HCT116 (cell line): ENCODE measurements at regions not wholly inside any gene's neighbourhood (a gene's known extent, or its start where the extent isn't known, plus 50 kb on each side); places are given as distances from the start of the nearest gene placed in this dataset.

Experiments used
- ATAC-seq: fragments of 200-7000 bp; cut with Tn5 transposase; 2 replicates; pipeline ENCODE4 v1.9.1; 2020; ENCODE audit warnings: mild to moderate bottlenecking, moderate library complexity
- BruUV-seq: library from RNA; stranded (reverse); fragments of 400-500 nt; replicated peaks from 2 replicates; lab custom pipeline; 2021; lab: Mats Ljungman, UMichigan
- CTCF ChIA-PET: fragments of 300-600 bp; sonication (Branson Sonifier 250); formaldehyde crosslinking; loops from one replicate; lab custom pipeline; 2021; ENCODE audit warnings: antibody characterized with exemption; lab: Charles Lee
- POLR2A ChIA-PET: fragments of 300-600, 350-600 bp; sonication (Branson Sonifier 250); formaldehyde crosslinking; loops from one replicate; lab custom pipeline; 2021; ENCODE audit warnings: antibody characterized with exemption; lab: Charles Lee
- RAD21 ChIA-PET, 2 experiments: fragments of 300-600 bp; sonication (Branson Sonifier 250); formaldehyde crosslinking; loops; one replicate each; lab custom pipeline; 2023; ENCODE audit warnings: low total read pairs in 2 of 2; ENCODE audit not compliant: uncharacterized antibody in 2 of 2, unreplicated experiment in 2 of 2, low non-redundant PET in 1 of 2; lab: Charles Lee
- DNase-seq: peaks from one replicate; pipeline ENCODE4 v3.0.0-alpha.2; 2010; ENCODE audit warnings: low read depth, low spot score
- H2AFZ ChIP-seq: fragments of 200-600 bp; shearing (Covaris generic), sonication (generic); 2 replicates; pipeline ENCODE4 v1.6.1; 2017; ENCODE audit warnings: low read depth, mixed run types, mixed read lengths, antibody characterized with exemption, low read length; ENCODE audit not compliant: poor library complexity, severe bottlenecking
- H3K27ac ChIP-seq: 2 replicates; pipeline ENCODE4 v1.5.1; 2012; ENCODE audit warnings: low read depth, low read length
- H3K27me3 ChIP-seq: fragments of 200-600 bp; sonication (generic); 2 replicates; pipeline ENCODE4 v1.6.1; 2016; ENCODE audit warnings: mixed run types, low read length, mixed read lengths; ENCODE audit not compliant: insufficient read depth
- H3K36me3 ChIP-seq, 2 experiments: fragments of 200-500 bp in 1 of 2; fragments of 200-600 bp in 1 of 2; sonication (Bioruptor generic) in 1 of 2; sonication (generic) in 1 of 2; 2 replicates each; pipeline versions ENCODE4 v1.5.1 to v1.6.1; 2014 to 2016; ENCODE audit warnings: low read length in 2 of 2, inconsistent platforms in 1 of 2, mixed read lengths in 1 of 2, mixed run types in 1 of 2; ENCODE audit not compliant: insufficient read depth in 2 of 2, control insufficient read depth in 1 of 2
- H3K4me1 ChIP-seq, 2 experiments: fragments of 200-600 bp in 1 of 2; sonication (generic) in 1 of 2; 2 replicates each; pipeline versions ENCODE4 v1.5.1 to v1.6.1; 2012 to 2017; ENCODE audit warnings: low read length in 2 of 2, inconsistent platforms in 1 of 2, mild to moderate bottlenecking in 1 of 2, mixed read lengths in 1 of 2, mixed run types in 1 of 2, moderate library complexity in 1 of 2; ENCODE audit not compliant: insufficient read depth in 2 of 2, control insufficient read depth in 1 of 2
- H3K4me2 ChIP-seq: fragments of 200-600 bp; sonication (generic); 2 replicates; pipeline ENCODE4 v1.6.1; 2017; ENCODE audit warnings: mixed run types, low read length, mixed read lengths
- H3K4me3 ChIP-seq, 2 experiments: fragments of 200-600 bp in 1 of 2; sonication (generic) in 1 of 2; replicated peaks in 1 of 2; 2 replicates each; pipeline ENCODE4 v1.5.1; 2011 to 2016; ENCODE audit warnings: low read length in 2 of 2, control low read depth in 1 of 2, low read depth in 1 of 2, mild to moderate bottlenecking in 1 of 2, mixed read lengths in 1 of 2, mixed run types in 1 of 2
- H3K79me2 ChIP-seq: fragments of 200-600 bp; sonication (generic); 2 replicates; pipeline ENCODE4 v1.6.1; 2017; ENCODE audit warnings: mild to moderate bottlenecking, mixed run types, low read length, moderate library complexity, mixed read lengths; ENCODE audit not compliant: insufficient read depth
- H3K9ac ChIP-seq: fragments of 200-600 bp; sonication (generic); 2 replicates; pipeline ENCODE4 v1.6.1; 2016; ENCODE audit warnings: low read length, mixed read lengths
- H3K9me2 ChIP-seq: fragments of 200-600 bp; sonication (generic), shearing (Covaris generic); 2 replicates; pipeline ENCODE4 v1.6.1; 2017; ENCODE audit warnings: mixed run types, mild to moderate bottlenecking, moderate library complexity; ENCODE audit not compliant: insufficient read depth
- H3K9me3 ChIP-seq, 2 experiments: fragments of 200-500 bp in 1 of 2; fragments of 200-600 bp in 1 of 2; sonication (Bioruptor generic) in 1 of 2; sonication (generic) in 1 of 2; 2 replicates each; pipeline ENCODE4 v1.6.1; 2014 to 2017; ENCODE audit warnings: low read length in 2 of 2, mixed read lengths in 2 of 2, inconsistent platforms in 1 of 2, low read depth in 1 of 2, mild to moderate bottlenecking in 1 of 2, mixed run types in 1 of 2, moderate library complexity in 1 of 2; ENCODE audit not compliant: control insufficient read depth in 1 of 2, insufficient read depth in 1 of 2
- H4K20me1 ChIP-seq: fragments of 200-600 bp; sonication (generic), shearing (Covaris generic); 2 replicates; pipeline ENCODE4 v1.6.1; 2017; ENCODE audit warnings: mixed run types, mild to moderate bottlenecking, moderate library complexity; ENCODE audit not compliant: insufficient read depth
- CBX3 ChIP-seq: IDR thresholded peaks from 2 replicates; pipeline ENCODE4 v1.6.1; 2012; ENCODE audit warnings: low read depth
- CEBPB ChIP-seq: IDR thresholded peaks from 2 replicates; pipeline ENCODE4 v1.6.1; 2012; ENCODE audit warnings: low read depth
- EGR1 ChIP-seq: IDR thresholded peaks from 2 replicates; pipeline ENCODE4 v1.6.1; 2012; ENCODE audit warnings: low read depth
- ELF1 ChIP-seq: IDR thresholded peaks from 2 replicates; pipeline ENCODE4 v1.6.1; 2012; ENCODE audit warnings: low read depth, borderline replicate concordance
- EZH2phosphoT487 ChIP-seq: fragments of 200-600 bp; IDR thresholded peaks from 2 replicates; pipeline ENCODE4 v1.6.1; 2018; ENCODE audit warnings: antibody characterized with exemption, borderline replicate concordance
- FOSL1 ChIP-seq: IDR thresholded peaks from 2 replicates; pipeline ENCODE4 v1.6.1; 2012; ENCODE audit warnings: low read depth
- JUND ChIP-seq: IDR thresholded peaks from 2 replicates; pipeline ENCODE4 v1.6.1; 2012
- POLR2A ChIP-seq: IDR thresholded peaks from 2 replicates; pipeline ENCODE4 v1.7.0; 2011; ENCODE audit warnings: borderline replicate concordance; ENCODE audit not compliant: insufficient read depth, insufficient read length; ENCODE audit errors: extremely low read depth
- POLR2AphosphoS5 ChIP-seq: IDR thresholded peaks from 2 replicates; pipeline ENCODE4 v1.6.1; 2011; ENCODE audit warnings: mild to moderate bottlenecking, low read depth, low read length, moderate library complexity
- RAD21 ChIP-seq: IDR thresholded peaks from 2 replicates; pipeline ENCODE4 v1.6.1; 2012; ENCODE audit warnings: low read depth, mild to moderate bottlenecking
- SIN3A ChIP-seq: IDR thresholded peaks from 2 replicates; pipeline ENCODE4 v1.6.1; 2012; ENCODE audit warnings: low read depth
- TCF7L2 ChIP-seq: IDR thresholded peaks from 2 replicates; pipeline ENCODE4 v1.7.0; 2011; ENCODE audit warnings: borderline replicate concordance, inconsistent platforms; ENCODE audit not compliant: insufficient read depth, insufficient read length; ENCODE audit errors: extremely low read depth
- YY1 ChIP-seq: IDR thresholded peaks from 2 replicates; pipeline ENCODE4 v1.6.1; 2011; ENCODE audit warnings: low read length, low read depth, moderate library complexity, mild to moderate bottlenecking; ENCODE audit not compliant: insufficient replicate concordance; ENCODE audit errors: extremely low read depth
- ZFX ChIP-seq: fragments of 450-650 bp; IDR thresholded peaks from 2 replicates; pipeline ENCODE4 v1.6.1; 2017
- ZNF274 ChIP-seq: fragments of 200-500 bp; sonication (Bioruptor generic); IDR thresholded peaks from 2 replicates; pipeline ENCODE4 v1.6.1; 2014; ENCODE audit warnings: mild to moderate bottlenecking, low read depth, low read length, inconsistent platforms
- intact Hi-C: fragments of 100-400 bp; cut with micrococcal nuclease; formaldehyde crosslinking; loops from 2 replicates; pipeline ENCODE4 v1.10.0; 2022
- TF ChIP-seq, protein P1 (sequence below), 3 experiments: fragments of 200-600 bp in 1 of 3; sonication (generic) in 1 of 3; IDR thresholded peaks in 2 of 3; conservative IDR thresholded peaks in 1 of 3; 2 replicates each; pipeline ENCODE4 v1.5.1; 2012 to 2017; ENCODE audit warnings: low read depth in 2 of 3, low read length in 2 of 3, antibody characterized with exemption in 1 of 3, borderline replicate concordance in 1 of 3, control low read depth in 1 of 3, mild to moderate bottlenecking in 1 of 3, mixed read lengths in 1 of 3, mixed run types in 1 of 3, moderate library complexity in 1 of 3; ENCODE audit not compliant: insufficient read depth in 1 of 3
- TF ChIP-seq, protein P2 (sequence below): IDR thresholded peaks from 2 replicates; pipeline ENCODE4 v1.6.1; 2011; ENCODE audit warnings: mild to moderate bottlenecking, low read length, moderate library complexity; ENCODE audit not compliant: insufficient replicate concordance; ENCODE audit errors: extremely low read depth
- TF ChIP-seq, protein P3 (sequence below): IDR thresholded peaks from 2 replicates; pipeline ENCODE4 v1.6.1; 2012

DNA sequence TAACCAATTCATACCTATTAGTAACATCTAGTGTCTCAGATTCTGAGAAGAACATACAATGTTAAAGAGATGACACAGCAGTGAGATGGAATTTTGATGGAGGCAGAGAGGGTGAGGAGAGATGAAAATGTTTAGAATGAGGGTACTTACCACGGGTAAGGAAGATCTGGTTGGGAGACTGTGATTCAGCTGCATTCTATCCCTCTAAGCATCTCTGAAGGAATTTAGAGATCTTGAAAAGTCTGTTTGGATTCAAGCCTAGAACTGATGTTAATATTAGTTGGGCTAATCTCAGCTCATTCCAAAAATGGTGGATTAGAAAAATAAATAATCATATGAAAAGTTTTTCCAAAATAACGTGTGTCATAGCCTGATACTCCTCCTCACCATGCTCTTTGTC is 191.5 kb upstream of the CLINT1 start:
- CTCF ChIA-PET, result interaction anchor here (1.9 kb wide), 1 partner anchor 25 kb away, joined by 6 read pairs; no protein-coding TSS in a partner anchor
- no peaks in the 10 kb centered on the region for H3K79me2 ChIP-seq

DNA sequence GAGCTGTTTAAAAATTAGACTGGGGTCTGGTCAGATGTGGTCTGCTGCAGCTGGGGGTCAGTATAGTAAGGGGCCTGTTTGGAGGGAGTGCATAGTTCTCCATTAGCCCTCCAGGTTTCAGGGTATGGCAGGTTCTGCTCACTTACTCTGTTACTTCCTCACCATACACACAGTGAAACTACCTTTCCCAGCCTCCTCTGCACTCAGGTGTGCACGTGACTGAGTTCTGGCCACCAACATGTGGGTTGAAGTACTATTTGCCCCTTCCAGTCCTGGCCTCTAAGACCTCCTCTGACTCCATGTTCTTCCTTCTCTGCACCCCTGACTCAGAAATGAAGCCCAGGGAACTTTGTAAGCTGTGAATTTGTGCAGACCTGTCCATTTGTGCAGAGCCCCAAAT is 190.5 kb upstream of the CLINT1 start:
- no peak overlapping the region for H3K9ac ChIP-seq
- intact Hi-C loops, result no loop called here
- CTCF ChIA-PET, result no interaction called here
- TF ChIP-seq TCF7L2 (no peak), CBX3 (no peak), JUND (no peak), POLR2A (no peak), ZNF274 (no peak), EGR1 (no peak), CEBPB (no peak), FOSL1 (no peak), ZFX (no peak), YY1 (no peak), POLR2AphosphoS5 (no peak), EZH2phosphoT487 (no peak), ELF1 (no peak), SIN3A (no peak)
- TF ChIP-seq, protein P1, sequence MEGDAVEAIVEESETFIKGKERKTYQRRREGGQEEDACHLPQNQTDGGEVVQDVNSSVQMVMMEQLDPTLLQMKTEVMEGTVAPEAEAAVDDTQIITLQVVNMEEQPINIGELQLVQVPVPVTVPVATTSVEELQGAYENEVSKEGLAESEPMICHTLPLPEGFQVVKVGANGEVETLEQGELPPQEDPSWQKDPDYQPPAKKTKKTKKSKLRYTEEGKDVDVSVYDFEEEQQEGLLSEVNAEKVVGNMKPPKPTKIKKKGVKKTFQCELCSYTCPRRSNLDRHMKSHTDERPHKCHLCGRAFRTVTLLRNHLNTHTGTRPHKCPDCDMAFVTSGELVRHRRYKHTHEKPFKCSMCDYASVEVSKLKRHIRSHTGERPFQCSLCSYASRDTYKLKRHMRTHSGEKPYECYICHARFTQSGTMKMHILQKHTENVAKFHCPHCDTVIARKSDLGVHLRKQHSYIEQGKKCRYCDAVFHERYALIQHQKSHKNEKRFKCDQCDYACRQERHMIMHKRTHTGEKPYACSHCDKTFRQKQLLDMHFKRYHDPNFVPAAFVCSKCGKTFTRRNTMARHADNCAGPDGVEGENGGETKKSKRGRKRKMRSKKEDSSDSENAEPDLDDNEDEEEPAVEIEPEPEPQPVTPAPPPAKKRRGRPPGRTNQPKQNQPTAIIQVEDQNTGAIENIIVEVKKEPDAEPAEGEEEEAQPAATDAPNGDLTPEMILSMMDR (IDR thresholded peaks at IDR 0.05 in 2 of 3, conservative IDR thresholded peaks at IDR 0.05 in 1 of 3; ENCODE audit: borderline replicate concordance in 1 of 3, insufficient read depth in 1 of 3, low read depth in 2 of 3, low read length in 2 of 3), result no peak
- TF ChIP-seq, protein P2, sequence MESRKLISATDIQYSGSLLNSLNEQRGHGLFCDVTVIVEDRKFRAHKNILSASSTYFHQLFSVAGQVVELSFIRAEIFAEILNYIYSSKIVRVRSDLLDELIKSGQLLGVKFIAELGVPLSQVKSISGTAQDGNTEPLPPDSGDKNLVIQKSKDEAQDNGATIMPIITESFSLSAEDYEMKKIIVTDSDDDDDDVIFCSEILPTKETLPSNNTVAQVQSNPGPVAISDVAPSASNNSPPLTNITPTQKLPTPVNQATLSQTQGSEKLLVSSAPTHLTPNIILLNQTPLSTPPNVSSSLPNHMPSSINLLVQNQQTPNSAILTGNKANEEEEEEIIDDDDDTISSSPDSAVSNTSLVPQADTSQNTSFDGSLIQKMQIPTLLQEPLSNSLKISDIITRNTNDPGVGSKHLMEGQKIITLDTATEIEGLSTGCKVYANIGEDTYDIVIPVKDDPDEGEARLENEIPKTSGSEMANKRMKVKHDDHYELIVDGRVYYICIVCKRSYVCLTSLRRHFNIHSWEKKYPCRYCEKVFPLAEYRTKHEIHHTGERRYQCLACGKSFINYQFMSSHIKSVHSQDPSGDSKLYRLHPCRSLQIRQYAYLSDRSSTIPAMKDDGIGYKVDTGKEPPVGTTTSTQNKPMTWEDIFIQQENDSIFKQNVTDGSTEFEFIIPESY, result no peak
- TF ChIP-seq, all 23 proteins: peak for 0
- Histone ChIP-seq H2AFZ (no peak overlapping the region), H3K9me3 (no peaks in the 10 kb centered on the region), H3K27ac (no peak overlapping the region), H3K27me3 (peaks cover 52% of the 10 kb centered on the region), H3K4me1 (no peaks in the 10 kb centered on the region), H3K4me2 (no peak overlapping the region), H3K79me2 (no peaks in the 10 kb centered on the region), H3K4me3 (no peak overlapping the region), H4K20me1 (no peaks in the 10 kb centered on the region), H3K36me3 (no peaks in the 10 kb centered on the region), H3K9me2 (no peaks in the 10 kb centered on the region)
- RAD21 ChIA-PET, result no interaction called here
- POLR2A ChIA-PET, result no interaction called here
- DNase-seq, result no peak
- BruUV-seq, result no TSS peak
- ATAC-seq, result peak; percentile 62

More for the DNA sequence above, 191.5 kb upstream of the CLINT1 start:
- TF ChIP-seq RAD21, result no peak
- TF ChIP-seq, protein P3, sequence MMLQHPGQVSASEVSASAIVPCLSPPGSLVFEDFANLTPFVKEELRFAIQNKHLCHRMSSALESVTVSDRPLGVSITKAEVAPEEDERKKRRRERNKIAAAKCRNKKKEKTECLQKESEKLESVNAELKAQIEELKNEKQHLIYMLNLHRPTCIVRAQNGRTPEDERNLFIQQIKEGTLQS, result no peak
- BruUV-seq, result no TSS peak
- RAD21 ChIA-PET, result no interaction called here
- Histone ChIP-seq H3K27ac (no peak overlapping the region), H3K9ac (no peak overlapping the region), H3K27me3 (peaks cover 62% of the 10 kb centered on the region), H3K36me3 (no peaks in the 10 kb centered on the region), H3K4me2 (no peak overlapping the region), H3K4me3 (no peak overlapping the region), H3K9me3 (no peaks in the 10 kb centered on the region), H2AFZ (no peak overlapping the region), H3K4me1 (no peaks in the 10 kb centered on the region), H3K9me2 (no peaks in the 10 kb centered on the region), H4K20me1 (no peaks in the 10 kb centered on the region)
- intact Hi-C loops, result no loop called here
- ATAC-seq (no peak), DNase-seq (no peak)
- POLR2A ChIA-PET, result no interaction called here
